Right lobe of liver (tissue), 6 donors: ENCODE measurements at regions not wholly inside any gene's neighbourhood (a gene's known extent, or its start where the extent isn't known, plus 50 kb on each side); places are given as distances from the start of the nearest gene placed in this dataset.

ENCODE experiments used
- ATAC-seq, 4 donors: fragments of 200-7000 bp; cut with Tn5 transposase; one replicate each; pipeline ENCODE4 v1.9.1; 2020; ENCODE audit warnings: mild to moderate bottlenecking in 4 of 4, moderate library complexity in 4 of 4
- DNase-seq, 3 donors: peaks; one replicate each; pipeline ENCODE4 v3.0.0-alpha.2; 2020
- H3K27ac ChIP-seq, 3 donors: fragments of 200-600 bp; one replicate each; pipeline ENCODE4 v1.8.0; 2022
- H3K27me3 ChIP-seq, 2 donors: fragments of 200-600 bp; one replicate each; pipeline ENCODE4 v1.8.0; 2022
- H3K36me3 ChIP-seq, 4 donors: fragments of 200-600 bp; sonication (generic) in 1 of 4; one replicate each; pipeline versions ENCODE4 v1.5.1 to v1.8.0; 2017 to 2022; ENCODE audit warnings: control low read depth in 1 of 4
- H3K4me1 ChIP-seq, 4 donors: fragments of 200-600 bp; sonication (generic) in 1 of 4; one replicate each; pipeline versions ENCODE4 v1.5.1 to v1.8.0; 2017 to 2022; ENCODE audit warnings: control low read depth in 1 of 4
- H3K4me3 ChIP-seq, 3 donors: fragments of 200-600 bp; one replicate each; pipeline ENCODE4 v1.8.0; 2022
- H3K9me3 ChIP-seq, 4 donors: fragments of 200-600 bp; sonication (generic) in 1 of 4; one replicate each; pipeline versions ENCODE4 v1.5.1 to v1.8.0; 2017 to 2022; ENCODE audit warnings: control low read depth in 1 of 4
- POLR2A ChIP-seq: fragments of 450-650 bp; IDR thresholded peaks from one replicate; pipeline ENCODE4 v1.6.1; 2017; ENCODE audit warnings: antibody characterized with exemption, mild to moderate bottlenecking
- WGBS: methylation state at CpG from one replicate; pipeline ENCODE4 v1.1.6; 2018; ENCODE audit warnings: low coverage, low lambda C conversion rate; ENCODE audit not compliant: insufficient coverage; ENCODE audit errors: missing lambda C conversion rate; 5-methylcytosine and 5-hydroxymethylcytosine counted together
- intact Hi-C, 2 donors: fragments of 100-400 bp; cut with DNase I; formaldehyde crosslinking; loops; one replicate each; pipeline versions ENCODE4 v1.11.2 to v1.14.1; 2022
- TF ChIP-seq, protein P1 (sequence below), 4 donors: fragments of 200-600 bp in 3 of 4; fragments of 450-650 bp in 1 of 4; IDR thresholded peaks; one replicate each; pipeline versions ENCODE4 v1.5.1 to v1.8.0; 2016 to 2022; ENCODE audit warnings: antibody characterized with exemption in 4 of 4, mild to moderate bottlenecking in 2 of 4
- donor health status: DM: no; HTN: yes; CAD: no.
- donor health status: DM: no; HTN: no; CAD: no.
- donor health status: DM: no; HTN: no; CAD: no.
- donor health status: DM: no; HTN: yes; CAD: no.
- donor health status: DM: no; HTN: yes; CAD: no.

DNA sequence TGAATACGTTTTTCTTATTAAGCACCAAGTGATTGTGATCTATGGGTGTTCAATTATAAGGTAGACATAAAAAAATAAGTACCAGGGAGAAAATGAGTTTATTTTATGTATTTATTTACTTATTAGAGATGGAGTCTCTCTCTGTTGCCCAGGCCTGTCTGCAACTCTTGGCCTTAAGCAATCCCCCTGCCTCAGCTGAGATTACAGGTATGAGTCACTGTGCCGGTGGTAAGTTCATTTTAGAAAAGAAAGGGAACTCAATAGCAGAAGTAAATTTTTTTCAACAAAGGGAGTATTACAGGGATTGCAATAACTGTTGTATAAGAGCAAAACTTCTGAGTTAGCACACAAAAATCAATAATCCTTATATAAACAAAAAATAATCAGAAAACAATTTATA is 98.7 kb upstream of the FUT9 start:
- ATAC-seq (no peak), DNase-seq (no peak)
- no peak for TF ChIP-seq POLR2A
- TF ChIP-seq, protein P1, sequence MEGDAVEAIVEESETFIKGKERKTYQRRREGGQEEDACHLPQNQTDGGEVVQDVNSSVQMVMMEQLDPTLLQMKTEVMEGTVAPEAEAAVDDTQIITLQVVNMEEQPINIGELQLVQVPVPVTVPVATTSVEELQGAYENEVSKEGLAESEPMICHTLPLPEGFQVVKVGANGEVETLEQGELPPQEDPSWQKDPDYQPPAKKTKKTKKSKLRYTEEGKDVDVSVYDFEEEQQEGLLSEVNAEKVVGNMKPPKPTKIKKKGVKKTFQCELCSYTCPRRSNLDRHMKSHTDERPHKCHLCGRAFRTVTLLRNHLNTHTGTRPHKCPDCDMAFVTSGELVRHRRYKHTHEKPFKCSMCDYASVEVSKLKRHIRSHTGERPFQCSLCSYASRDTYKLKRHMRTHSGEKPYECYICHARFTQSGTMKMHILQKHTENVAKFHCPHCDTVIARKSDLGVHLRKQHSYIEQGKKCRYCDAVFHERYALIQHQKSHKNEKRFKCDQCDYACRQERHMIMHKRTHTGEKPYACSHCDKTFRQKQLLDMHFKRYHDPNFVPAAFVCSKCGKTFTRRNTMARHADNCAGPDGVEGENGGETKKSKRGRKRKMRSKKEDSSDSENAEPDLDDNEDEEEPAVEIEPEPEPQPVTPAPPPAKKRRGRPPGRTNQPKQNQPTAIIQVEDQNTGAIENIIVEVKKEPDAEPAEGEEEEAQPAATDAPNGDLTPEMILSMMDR (IDR thresholded peaks at IDR 0.05): no peak
- 19% methylated on average over 2 of the region's 2 CpGs for WGBS
- no peaks in the 10 kb centered on the region for H3K9me3 ChIP-seq
- no peaks in the 10 kb centered on the region for H3K36me3 ChIP-seq
- no peaks in the 10 kb centered on the region for H3K27me3 ChIP-seq
- H3K4me3 ChIP-seq: no peak overlapping the region
- intact Hi-C loops: no loop called here
- H3K4me1 ChIP-seq: no peaks in the 10 kb centered on the region
- no peak overlapping the region for H3K27ac ChIP-seq

DNA sequence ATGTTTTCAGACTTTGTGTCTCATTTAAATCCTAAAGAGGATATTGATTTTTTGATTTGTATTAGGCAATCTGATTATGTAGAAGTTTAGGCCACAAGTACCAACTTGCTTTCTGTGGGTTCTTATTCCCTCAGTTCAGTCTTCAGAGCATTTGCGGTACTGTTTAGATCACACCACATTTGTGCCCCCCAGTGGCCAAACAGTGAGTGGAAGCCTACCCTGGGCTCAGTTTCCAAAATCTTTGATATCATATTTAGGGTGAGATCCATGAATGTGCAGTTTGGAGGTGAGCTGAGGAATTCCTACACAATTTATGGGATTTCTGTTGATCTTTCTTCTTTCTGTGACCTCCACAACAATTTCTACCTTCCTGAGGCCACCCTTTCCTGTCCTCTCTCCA is 92.3 kb upstream of the FUT9 start:
- DNase-seq (no peak), ATAC-seq (peak in 1 of 4 donors; percentile 52)
- Histone ChIP-seq H3K4me3 (no peak overlapping the region), H3K27ac (no peak overlapping the region), H3K9me3 (no peaks in the 10 kb centered on the region), H3K36me3 (no peaks in the 10 kb centered on the region), H3K4me1 (no peaks in the 10 kb centered on the region), H3K27me3 (no peaks in the 10 kb centered on the region)
- no peak for TF ChIP-seq POLR2A
- TF ChIP-seq, protein P1 (IDR thresholded peaks at IDR 0.05): peak in 3 of 4 donors; percentile 12 to 25 (median 25)
- 70% methylated on average over 1 of the region's 1 CpG for WGBS
- intact Hi-C loops: no loop called here

DNA sequence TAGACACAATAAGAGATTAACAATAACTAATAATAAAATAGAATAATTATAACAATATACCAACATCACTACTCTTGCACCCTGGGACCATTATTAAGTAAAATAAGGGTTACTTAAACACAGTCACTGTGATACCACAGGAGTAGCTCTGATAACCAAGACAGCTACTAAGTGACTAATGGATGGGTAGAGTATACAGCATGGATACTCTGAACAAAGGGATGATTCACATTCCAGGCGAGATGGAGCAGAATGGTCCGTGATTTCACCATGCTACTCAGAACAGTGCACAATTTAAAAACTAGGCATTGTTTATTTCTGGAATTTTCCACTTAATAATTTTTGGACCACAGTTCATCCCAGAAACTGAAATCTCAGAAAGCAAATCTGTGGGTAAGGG is 80.0 kb upstream of the FUT9 start:
- ATAC-seq (no peak), DNase-seq (no peak)
- TF ChIP-seq, protein P1 (IDR thresholded peaks at IDR 0.05): no peak
- TF ChIP-seq POLR2A: no peak
- no peaks in the 10 kb centered on the region for H3K27me3 ChIP-seq
- no peaks in the 10 kb centered on the region for H3K36me3 ChIP-seq
- intact Hi-C loops: no loop called here
- no peak overlapping the region for H3K27ac ChIP-seq
- H3K4me3 ChIP-seq: no peak overlapping the region
- H3K9me3 ChIP-seq: no peaks in the 10 kb centered on the region
- WGBS: 38% methylated on average over 2 of the region's 2 CpGs
- H3K4me1 ChIP-seq: no peaks in the 10 kb centered on the region

DNA sequence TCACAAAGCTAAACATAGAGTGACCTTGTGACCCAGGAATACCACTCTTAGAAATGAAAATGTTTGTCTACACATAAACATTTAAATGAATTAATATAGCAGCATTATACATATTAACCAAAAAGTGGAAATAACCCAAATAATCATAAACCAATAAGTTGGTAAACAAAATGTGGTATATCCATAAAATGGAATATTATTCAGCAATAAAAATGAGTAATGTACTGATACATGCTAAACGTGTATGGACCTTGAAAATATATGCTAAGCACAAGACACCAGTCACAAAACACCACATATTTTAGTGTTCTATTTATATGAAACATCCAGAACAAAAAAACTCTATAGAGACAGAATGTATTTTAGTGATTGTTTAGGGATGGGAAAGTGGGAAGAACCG is 68.9 kb upstream of the FUT9 start:
- WGBS: 73% methylated on average over 2 of the region's 2 CpGs

More for the DNA sequence above, 68.9 kb upstream of the FUT9 start:
- no peak overlapping the region for H3K4me3 ChIP-seq
- no peaks in the 10 kb centered on the region for H3K27me3 ChIP-seq
- intact Hi-C loops: no loop called here
- DNase-seq (no peak), ATAC-seq (no peak)
- no peak overlapping the region for H3K27ac ChIP-seq
- no peaks in the 10 kb centered on the region for H3K9me3 ChIP-seq
- H3K36me3 ChIP-seq: no peaks in the 10 kb centered on the region
- no peak for TF ChIP-seq POLR2A
- TF ChIP-seq, protein P1 (IDR thresholded peaks at IDR 0.05): no peak
- no peaks in the 10 kb centered on the region for H3K4me1 ChIP-seq
